Calu3 (cell line): ENCODE measurements at regions not wholly inside any gene's neighbourhood (a gene's known extent, or its start where the extent isn't known, plus 50 kb on each side); places are given as distances from the start of the nearest gene placed in this dataset.

ENCODE experiments used
- BruUV-seq: library from RNA; stranded (reverse); fragments of 400-500 nt; replicated peaks from 2 replicates; lab custom pipeline; 2021; lab: Mats Ljungman, UMichigan
- CTCF ChIA-PET: fragments of 300-600 bp; sonication (Branson Sonifier 250); formaldehyde crosslinking; loops from one replicate; lab custom pipeline; 2022; ENCODE audit warnings: antibody characterized with exemption; lab: Charles Lee
- DNase-seq: peaks from one replicate; pipeline ENCODE4 v3.0.0; 2022
- H3K27ac Mint-ChIP-seq: one replicate; pipeline ENCODE4 v1.8.0; 2022; ENCODE audit warnings: mixed read lengths; ENCODE audit not compliant: unreplicated experiment
- H3K27me3 Mint-ChIP-seq: one replicate; pipeline ENCODE4 v1.8.0; 2022; ENCODE audit warnings: mixed read lengths; ENCODE audit not compliant: unreplicated experiment
- H3K36me3 Mint-ChIP-seq: one replicate; pipeline ENCODE4 v1.8.0; 2022; ENCODE audit warnings: mild to moderate bottlenecking, moderate library complexity, mixed read lengths; ENCODE audit not compliant: insufficient read depth, unreplicated experiment
- H3K4me1 Mint-ChIP-seq: one replicate; pipeline ENCODE4 v1.8.0; 2022; ENCODE audit warnings: mild to moderate bottlenecking, low read depth, mixed read lengths; ENCODE audit not compliant: unreplicated experiment
- H3K4me3 Mint-ChIP-seq: one replicate; pipeline ENCODE4 v1.8.0; 2022; ENCODE audit warnings: mild to moderate bottlenecking, low read depth, moderate library complexity, mixed read lengths; ENCODE audit not compliant: unreplicated experiment
- H3K9me3 Mint-ChIP-seq: one replicate; pipeline ENCODE4 v1.8.0; 2022; ENCODE audit warnings: low read depth, mixed read lengths; ENCODE audit not compliant: unreplicated experiment
- CTCF ChIP-seq: fragments of 200-600 bp; IDR thresholded peaks from one replicate; pipeline ENCODE4 v1.8.0; 2022; ENCODE audit warnings: antibody characterized with exemption; ENCODE audit not compliant: unreplicated experiment
- intact Hi-C: fragments of 100-400 bp; cut with micrococcal nuclease; formaldehyde crosslinking; loops from one replicate; pipeline ENCODE4 v1.10.0; 2022; ENCODE audit not compliant: unreplicated experiment

DNA sequence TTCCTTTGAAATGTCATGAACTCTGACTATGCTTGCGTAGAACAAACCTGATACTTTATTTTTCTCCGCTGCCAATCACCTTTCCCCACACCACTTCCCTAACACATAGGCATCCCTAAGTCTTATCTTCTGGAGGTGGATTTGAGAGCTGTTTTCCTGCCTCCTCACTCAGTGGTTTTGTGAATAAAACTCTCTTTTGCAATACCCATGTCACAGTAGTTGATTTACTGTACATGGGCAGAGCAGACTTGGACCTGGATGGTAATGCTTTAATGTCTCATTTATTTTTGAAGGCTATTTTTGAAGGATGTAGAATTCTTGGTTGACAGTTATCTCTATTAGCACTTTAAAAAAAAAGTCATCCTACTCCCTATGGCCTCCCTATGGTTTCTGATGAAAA is 881.8 kb downstream of the SLITRK5 start:
- no peaks in the 10 kb centered on the region for H3K36me3 Mint-ChIP-seq
- H3K27ac Mint-ChIP-seq: no peak overlapping the region
- no peak for TF ChIP-seq CTCF
- H3K4me3 Mint-ChIP-seq: no peak overlapping the region
- no TSS peak for BruUV-seq
- intact Hi-C loops: no loop called here
- no peaks in the 10 kb centered on the region for H3K27me3 Mint-ChIP-seq
- CTCF ChIA-PET: no interaction called here
- no peaks in the 10 kb centered on the region for H3K4me1 Mint-ChIP-seq
- no peak for DNase-seq
- no peaks in the 10 kb centered on the region for H3K9me3 Mint-ChIP-seq

DNA sequence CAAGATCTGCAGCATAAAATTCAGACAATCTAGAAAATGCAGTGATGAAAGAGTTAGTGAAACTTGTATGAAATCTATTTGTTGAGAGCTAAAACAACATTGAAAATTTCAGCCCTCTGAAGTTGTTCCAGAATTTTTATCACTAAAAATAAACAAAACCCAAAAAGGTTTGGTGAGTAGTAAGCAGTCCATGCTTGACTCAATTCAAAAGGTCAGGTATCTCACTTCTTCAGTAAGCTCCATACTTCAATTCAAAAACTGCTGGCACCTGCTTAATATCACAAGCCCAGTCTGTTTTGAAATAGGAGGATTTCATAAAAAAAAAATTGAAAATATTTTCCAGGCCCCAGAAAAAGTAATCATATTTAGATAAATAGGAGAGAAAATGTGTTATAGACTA is 894.4 kb downstream of the SLITRK5 start:
- no peak for TF ChIP-seq CTCF
- H3K36me3 Mint-ChIP-seq: no peaks in the 10 kb centered on the region
- H3K9me3 Mint-ChIP-seq: peaks cover 2% of the 10 kb centered on the region
- BruUV-seq: no TSS peak
- no peak overlapping the region for H3K4me3 Mint-ChIP-seq
- no peaks in the 10 kb centered on the region for H3K27me3 Mint-ChIP-seq
- CTCF ChIA-PET: no interaction called here
- intact Hi-C loops: no loop called here
- no peaks in the 10 kb centered on the region for H3K4me1 Mint-ChIP-seq
- DNase-seq: no peak
- no peak overlapping the region for H3K27ac Mint-ChIP-seq

GRCh38 chr13:88585861-88586260 is 914.7 kb downstream of the SLITRK5 start:
- H3K4me1 Mint-ChIP-seq: no peaks in the 10 kb centered on the region
- H3K27me3 Mint-ChIP-seq: no peaks in the 10 kb centered on the region
- DNase-seq: no peak
- H3K27ac Mint-ChIP-seq: no peak overlapping the region
- H3K9me3 Mint-ChIP-seq: no peaks in the 10 kb centered on the region
- no TSS peak for BruUV-seq
- H3K36me3 Mint-ChIP-seq: no peaks in the 10 kb centered on the region
- TF ChIP-seq CTCF: no peak
- no peak overlapping the region for H3K4me3 Mint-ChIP-seq
- intact Hi-C loops: no loop called here
- CTCF ChIA-PET: no interaction called here

DNA sequence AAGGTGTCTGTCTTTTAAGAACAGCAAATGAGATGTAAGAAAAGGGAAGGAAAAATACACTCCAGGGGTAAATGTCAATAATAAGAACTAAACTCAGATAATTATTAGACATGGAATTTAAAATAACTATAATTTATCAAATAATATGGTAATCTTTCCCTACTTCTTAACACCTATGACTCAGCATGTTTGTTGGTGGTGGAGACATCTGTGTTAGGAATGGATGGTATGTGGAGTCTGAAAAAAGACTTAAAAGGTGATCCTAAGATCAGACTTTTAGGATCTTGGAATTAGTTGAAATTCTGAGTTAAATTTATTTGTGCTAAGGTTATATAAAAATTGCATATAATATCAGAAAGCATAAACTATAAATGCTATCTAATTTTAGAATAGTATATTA is 915.1 kb downstream of the SLITRK5 start:
- Mint-ChIP-seq H3K36me3 (no peaks in the 10 kb centered on the region), H3K9me3 (no peaks in the 10 kb centered on the region), H3K27ac (no peak overlapping the region), H3K27me3 (no peaks in the 10 kb centered on the region), H3K4me1 (no peaks in the 10 kb centered on the region), H3K4me3 (no peak overlapping the region)
- CTCF ChIA-PET: no interaction called here
- no peak for TF ChIP-seq CTCF
- BruUV-seq: no TSS peak
- intact Hi-C loops: no loop called here
- DNase-seq: no peak
